ACC112 (cell line): ENCODE measurements at regions not wholly inside any gene's neighbourhood (a gene's known extent, or its start where the extent isn't known, plus 50 kb on each side); places are given as distances from the start of the nearest gene placed in this dataset.

Experiments
- H2AFZ ChIP-seq: fragments of 200-600 bp; sonication (generic); one replicate; pipeline ENCODE4 v1.6.0; 2017; ENCODE audit warnings: antibody characterized with exemption, low read length; ENCODE audit not compliant: unreplicated experiment
- H3K27ac ChIP-seq: fragments of 200-600 bp; sonication (generic); 2 replicates; pipeline ENCODE4 v1.5.1; 2014; ENCODE audit warnings: low read depth, mild to moderate bottlenecking, antibody characterized with exemption, low read length, moderate library complexity
- H3K27me3 ChIP-seq: fragments of 200-600 bp; sonication (generic); 2 replicates; pipeline ENCODE4 v1.6.1; 2014; ENCODE audit warnings: mild to moderate bottlenecking, antibody characterized with exemption, low read length, moderate library complexity, mixed read lengths; ENCODE audit not compliant: insufficient read depth
- H3K36me3 ChIP-seq: fragments of 200-600 bp; sonication (generic); 2 replicates; pipeline ENCODE4 v1.6.1; 2016; ENCODE audit warnings: mild to moderate bottlenecking, antibody characterized with exemption, low read length, moderate library complexity, mixed read lengths; ENCODE audit not compliant: insufficient read depth
- H3K4me1 ChIP-seq: fragments of 200-600 bp; sonication (generic); one replicate; pipeline ENCODE4 v1.6.1; 2016; ENCODE audit warnings: low read length, mixed read lengths; ENCODE audit not compliant: insufficient read depth, unreplicated experiment, control insufficient read depth
- H3K4me3 ChIP-seq: fragments of 200-600 bp; sonication (generic); 2 replicates; pipeline ENCODE4 v1.5.1; 2014; ENCODE audit warnings: mild to moderate bottlenecking, low read depth, low read length
- H3K79me2 ChIP-seq: fragments of 200-600 bp; sonication (generic); one replicate; pipeline ENCODE4 v1.6.0; 2016; ENCODE audit warnings: low read length; ENCODE audit not compliant: control insufficient read depth, unreplicated experiment, insufficient read depth

DNA sequence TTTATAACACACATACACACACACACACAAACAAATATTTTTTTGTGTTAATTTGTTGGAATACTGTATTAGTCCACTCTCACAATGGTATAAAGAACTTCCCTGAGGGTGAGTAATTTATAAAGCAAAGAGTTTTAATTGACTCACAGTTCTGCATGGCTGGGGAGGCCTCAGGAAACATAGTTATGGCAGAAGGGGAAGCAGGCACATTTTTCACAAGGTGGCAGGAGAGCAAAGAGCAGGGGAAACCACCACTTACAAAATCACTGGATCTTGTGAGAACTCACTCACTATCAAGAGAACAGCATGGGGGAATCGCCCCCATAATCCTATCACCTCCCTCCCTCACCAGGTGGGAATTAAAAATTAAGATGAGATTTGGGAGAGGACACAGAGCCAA is 205.4 kb upstream of the PTPRD start:
- no peak overlapping the region for H3K27ac ChIP-seq
- H3K4me3 ChIP-seq, result no peak overlapping the region
- no peak overlapping the region for H2AFZ ChIP-seq
- H3K4me1 ChIP-seq, result no peaks in the 10 kb centered on the region
- H3K79me2 ChIP-seq, result no peaks in the 10 kb centered on the region
- no peaks in the 10 kb centered on the region for H3K27me3 ChIP-seq
- H3K36me3 ChIP-seq, result no peaks in the 10 kb centered on the region

DNA sequence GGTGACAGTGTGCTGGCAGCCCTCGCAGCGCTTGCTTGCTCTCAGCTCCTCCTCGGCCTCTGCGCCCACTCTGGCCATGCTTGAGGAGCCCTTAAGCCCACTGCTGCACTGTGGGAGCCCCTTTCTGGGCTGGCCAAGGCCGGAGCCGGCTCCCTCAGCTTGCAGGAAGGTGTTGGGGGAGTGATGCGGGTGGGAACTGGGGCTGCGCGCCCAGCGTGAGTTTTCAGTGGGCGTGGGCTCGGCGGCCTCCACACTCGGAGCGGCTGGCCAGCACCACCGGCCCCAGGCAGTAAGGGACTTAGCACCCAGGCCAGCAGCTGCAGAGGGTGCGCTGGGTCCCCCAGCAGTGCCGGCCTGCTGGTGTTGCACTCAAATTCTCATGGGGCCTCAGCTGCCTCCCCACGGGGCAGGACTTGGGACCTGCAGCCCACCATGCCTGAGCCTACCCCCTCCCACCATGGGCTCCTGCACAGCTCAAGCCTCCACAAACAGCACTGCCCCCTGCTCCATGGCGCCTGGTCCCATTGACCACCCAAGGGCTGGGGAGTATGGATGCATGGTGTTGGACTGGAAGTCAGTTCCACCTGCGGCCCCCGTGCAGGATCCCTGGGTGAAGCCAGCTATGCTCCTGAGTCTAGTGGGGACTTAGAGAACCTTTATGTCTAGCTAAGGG is 223.1 kb upstream of the PTPRD start:
- Histone ChIP-seq H3K27ac (no peak overlapping the region), H3K79me2 (no peaks in the 10 kb centered on the region), H2AFZ (no peak overlapping the region)

DNA sequence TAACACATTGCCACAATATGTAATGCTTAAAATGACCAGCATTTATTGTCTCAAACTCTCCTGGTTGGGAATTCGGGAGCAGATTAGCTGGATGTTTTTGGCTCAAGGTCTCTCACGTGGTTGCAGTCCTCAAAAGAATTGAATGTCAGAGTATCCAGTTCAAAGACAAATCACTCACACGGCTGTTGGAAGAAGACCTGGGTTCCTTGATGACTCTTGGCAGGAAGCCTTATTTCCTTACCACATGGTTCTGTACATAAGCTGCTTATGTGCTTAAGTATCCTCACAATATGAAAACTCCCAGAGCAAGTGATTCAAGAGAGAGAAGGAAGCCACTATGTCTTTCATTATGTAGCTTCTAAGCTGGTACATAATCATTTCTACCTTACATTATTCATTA is 230.3 kb upstream of the PTPRD start:
- H3K4me3 ChIP-seq, result no peak overlapping the region
- no peaks in the 10 kb centered on the region for H3K4me1 ChIP-seq
- no peak overlapping the region for H3K27ac ChIP-seq
- H3K27me3 ChIP-seq, result no peaks in the 10 kb centered on the region
- no peaks in the 10 kb centered on the region for H3K36me3 ChIP-seq
- H3K79me2 ChIP-seq, result no peaks in the 10 kb centered on the region
- no peak overlapping the region for H2AFZ ChIP-seq

More for the DNA sequence above, 223.1 kb upstream of the PTPRD start:
- Histone ChIP-seq H3K36me3 (no peaks in the 10 kb centered on the region), H3K4me3 (no peak overlapping the region), H3K27me3 (no peaks in the 10 kb centered on the region), H3K4me1 (no peaks in the 10 kb centered on the region)

DNA sequence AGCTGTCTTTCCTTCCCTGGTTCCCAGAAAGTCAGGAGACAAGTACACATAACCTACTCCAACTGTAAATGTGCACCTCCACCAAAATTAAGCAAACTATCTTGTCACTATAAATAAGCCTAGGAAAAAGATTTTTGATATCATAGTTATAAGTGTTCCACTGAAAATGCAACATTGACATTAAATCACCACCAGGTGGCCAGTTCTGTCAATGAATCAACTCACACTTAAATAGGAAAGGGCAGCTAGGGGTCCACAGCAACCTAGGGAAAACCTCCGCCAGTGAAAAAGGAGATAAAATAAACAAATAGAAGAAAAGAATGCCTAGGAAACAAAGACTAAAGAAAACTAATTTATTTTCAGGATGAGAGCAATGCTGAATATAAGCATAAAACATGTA is 243.0 kb upstream of the PTPRD start:
- Histone ChIP-seq H2AFZ (no peak overlapping the region), H3K36me3 (no peaks in the 10 kb centered on the region), H3K27ac (no peak overlapping the region), H3K27me3 (no peaks in the 10 kb centered on the region), H3K79me2 (no peaks in the 10 kb centered on the region), H3K4me1 (no peaks in the 10 kb centered on the region), H3K4me3 (no peak overlapping the region)

DNA sequence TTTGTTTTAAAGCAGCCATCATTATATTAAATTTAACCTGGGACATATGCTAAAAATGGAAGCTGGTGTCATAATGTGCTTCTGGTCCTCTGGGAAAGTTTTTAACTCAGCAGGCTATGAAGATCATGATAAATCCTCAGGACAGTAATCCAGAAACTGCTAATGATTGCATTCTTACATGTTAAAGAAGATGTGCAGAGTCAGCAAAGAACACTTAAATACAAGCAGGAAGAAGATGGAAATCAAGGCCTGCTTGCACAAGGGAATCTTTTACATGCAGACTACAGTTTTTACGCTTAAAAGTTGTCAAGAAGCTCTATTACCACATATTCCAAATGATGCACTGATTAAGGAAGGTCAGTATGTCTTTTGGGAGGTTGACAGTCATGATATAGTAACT is 246.0 kb upstream of the PTPRD start:
- Histone ChIP-seq H3K27ac (no peak overlapping the region), H3K36me3 (no peaks in the 10 kb centered on the region), H3K79me2 (no peaks in the 10 kb centered on the region), H3K4me1 (no peaks in the 10 kb centered on the region), H2AFZ (no peak overlapping the region), H3K27me3 (no peaks in the 10 kb centered on the region), H3K4me3 (no peak overlapping the region)

DNA sequence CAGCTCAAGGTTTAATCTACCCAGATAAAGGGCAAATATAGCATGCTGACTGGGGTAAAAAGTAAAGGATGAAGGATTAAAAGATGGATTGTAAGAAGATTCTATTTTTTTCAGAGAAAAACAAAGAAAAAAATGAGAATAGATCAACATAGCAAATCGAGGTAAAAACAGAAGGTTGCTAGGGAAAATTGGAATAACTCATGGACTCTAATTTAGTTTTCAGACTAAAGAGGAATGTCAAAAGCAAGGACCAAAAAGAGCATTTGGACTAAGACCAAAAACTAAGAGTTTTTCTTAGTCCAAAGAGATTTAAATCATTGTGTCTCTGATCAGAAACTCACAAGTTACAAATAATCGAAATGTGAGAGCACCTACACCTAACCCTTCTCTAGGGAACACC is 250.7 kb upstream of the PTPRD start:
- no peak overlapping the region for H2AFZ ChIP-seq
- H3K36me3 ChIP-seq, result no peaks in the 10 kb centered on the region
- no peaks in the 10 kb centered on the region for H3K4me1 ChIP-seq
- no peaks in the 10 kb centered on the region for H3K27me3 ChIP-seq
- H3K79me2 ChIP-seq, result no peaks in the 10 kb centered on the region
- H3K4me3 ChIP-seq, result no peak overlapping the region
- no peak overlapping the region for H3K27ac ChIP-seq

DNA sequence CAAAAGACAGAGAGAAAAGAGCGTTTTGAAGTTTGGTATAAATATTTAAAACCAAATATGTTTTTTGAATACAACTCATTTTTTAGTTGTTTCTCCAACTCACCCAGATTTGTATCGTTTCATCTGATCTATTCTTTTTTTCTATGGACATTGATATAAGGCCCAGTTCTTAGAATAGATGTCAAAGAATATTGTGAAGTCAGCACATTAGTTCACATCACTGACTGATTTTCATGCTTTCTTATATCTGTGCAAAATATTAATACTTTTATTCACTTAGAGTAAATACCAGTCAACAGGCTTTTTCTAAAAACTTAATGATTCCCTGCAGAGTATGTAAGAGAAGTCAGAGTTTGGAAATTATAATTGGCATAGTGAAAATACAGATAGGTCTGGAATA is 254.4 kb upstream of the PTPRD start:
- H3K4me1 ChIP-seq, result no peaks in the 10 kb centered on the region
- no peak overlapping the region for H3K4me3 ChIP-seq
- no peak overlapping the region for H3K27ac ChIP-seq
- no peaks in the 10 kb centered on the region for H3K36me3 ChIP-seq
- H3K79me2 ChIP-seq, result no peaks in the 10 kb centered on the region
- H2AFZ ChIP-seq, result no peak overlapping the region
- no peaks in the 10 kb centered on the region for H3K27me3 ChIP-seq

DNA sequence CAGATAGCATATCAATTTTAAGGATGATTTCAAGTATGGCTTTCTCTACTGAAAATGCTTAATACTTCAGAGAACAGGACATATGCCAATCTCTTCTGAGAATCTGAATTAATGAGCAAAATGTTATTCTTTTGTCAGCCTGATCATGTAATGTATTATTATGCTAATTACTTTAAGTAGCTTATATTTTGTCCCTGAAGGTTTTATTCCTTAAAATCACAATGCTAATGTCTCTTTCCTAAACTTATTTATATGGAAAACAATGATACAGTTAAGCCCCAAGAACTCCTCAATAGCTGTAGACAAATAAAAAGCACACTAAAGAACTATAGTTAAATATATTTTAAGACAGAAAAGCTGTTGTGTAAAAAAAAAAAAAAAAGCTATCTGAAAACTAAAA is 256.9 kb upstream of the PTPRD start:
- no peaks in the 10 kb centered on the region for H3K4me1 ChIP-seq
- no peaks in the 10 kb centered on the region for H3K79me2 ChIP-seq
- H3K36me3 ChIP-seq, result no peaks in the 10 kb centered on the region

DNA sequence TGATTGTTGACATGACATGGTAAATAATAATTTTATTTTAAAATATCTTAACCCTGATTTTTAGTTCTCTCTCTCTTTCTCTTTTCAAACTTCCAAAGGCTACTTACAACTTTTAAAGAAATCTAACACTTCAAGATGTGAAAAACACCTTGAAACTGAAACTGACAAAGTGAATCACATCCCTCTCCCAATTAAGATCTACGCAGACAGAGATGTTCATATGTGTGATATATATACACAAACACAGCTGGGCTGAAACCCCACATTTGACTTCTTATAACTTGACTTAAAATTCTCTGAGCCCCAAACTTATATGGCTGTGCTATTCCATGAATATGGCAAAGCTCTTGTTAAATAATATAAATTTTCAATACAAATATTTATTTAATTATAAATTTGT is 261.2 kb upstream of the PTPRD start:
- H3K27me3 ChIP-seq, result no peaks in the 10 kb centered on the region
- no peak overlapping the region for H2AFZ ChIP-seq
- no peak overlapping the region for H3K4me3 ChIP-seq
- H3K79me2 ChIP-seq, result no peaks in the 10 kb centered on the region
- no peak overlapping the region for H3K27ac ChIP-seq
- no peaks in the 10 kb centered on the region for H3K36me3 ChIP-seq
- H3K4me1 ChIP-seq, result no peaks in the 10 kb centered on the region

More for the DNA sequence above, 256.9 kb upstream of the PTPRD start:
- Histone ChIP-seq H3K27ac (no peak overlapping the region), H2AFZ (no peak overlapping the region), H3K4me3 (no peak overlapping the region), H3K27me3 (no peaks in the 10 kb centered on the region)

DNA sequence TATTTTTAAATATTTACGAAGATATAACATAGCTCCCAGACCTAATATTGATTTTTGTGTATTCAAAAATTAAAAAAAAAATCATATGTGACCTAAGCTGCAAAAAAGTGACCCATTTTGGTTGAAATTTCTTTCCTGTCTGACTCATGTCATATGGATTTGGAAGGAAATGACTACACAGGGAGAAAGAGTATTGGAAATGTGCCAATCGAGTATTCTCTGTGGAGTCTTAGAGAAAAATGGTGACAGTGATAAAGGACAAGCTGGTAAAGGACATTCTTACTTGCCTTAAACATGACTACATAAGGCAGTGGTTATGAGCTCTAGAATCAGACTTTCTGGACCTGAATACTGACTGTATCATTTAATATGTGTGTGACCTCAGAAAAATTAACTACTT is 262.9 kb upstream of the PTPRD start:
- no peaks in the 10 kb centered on the region for H3K27me3 ChIP-seq
- peak overlapping the region; percentile 38 for H3K27ac ChIP-seq
- H3K79me2 ChIP-seq, result no peaks in the 10 kb centered on the region
- H3K4me3 ChIP-seq, result peak overlapping the region; percentile 14; the same call in 1 of the 2 replicates
- no peaks in the 10 kb centered on the region for H3K4me1 ChIP-seq
- H2AFZ ChIP-seq, result no peak overlapping the region
- H3K36me3 ChIP-seq, result no peaks in the 10 kb centered on the region

DNA sequence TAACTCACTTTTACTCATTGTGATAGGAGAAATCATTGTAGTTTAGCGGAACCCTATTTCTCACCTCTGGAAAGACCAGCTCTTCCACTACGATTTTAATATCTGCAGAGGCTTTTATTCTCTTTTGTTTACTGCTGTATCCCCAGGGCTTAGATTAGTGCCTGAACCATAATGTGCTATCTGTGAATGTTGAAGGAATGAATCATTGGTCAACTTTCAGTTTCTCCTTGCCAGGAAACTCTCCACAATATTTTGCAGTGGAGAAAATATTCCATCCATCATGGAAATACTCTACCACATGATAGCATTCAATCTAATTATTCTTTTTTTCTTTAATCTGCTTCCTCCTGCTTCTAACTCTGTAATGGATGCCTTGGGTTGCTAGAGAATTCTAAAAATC is 263.5 kb upstream of the PTPRD start:
- no peak overlapping the region for H2AFZ ChIP-seq

More for the DNA sequence above, 263.5 kb upstream of the PTPRD start:
- Histone ChIP-seq H3K27ac (peak overlapping the region; percentile 38), H3K4me1 (no peaks in the 10 kb centered on the region), H3K27me3 (no peaks in the 10 kb centered on the region), H3K36me3 (no peaks in the 10 kb centered on the region), H3K4me3 (peak overlapping the region; percentile 14; the same call in 1 of the 2 replicates), H3K79me2 (no peaks in the 10 kb centered on the region)
